AG04449 (cell line): ENCODE measurements at regions not wholly inside any gene's neighbourhood (a gene's known extent, or its start where the extent isn't known, plus 50 kb on each side); places are given as distances from the start of the nearest gene placed in this dataset.
"Not testable (repeated sequence)": the region's sequence is repeated elsewhere in the genome, so short reads cannot be mapped to it uniquely, and the experiment has no call there.

Experiments used
- CTCF ChIA-PET: fragments of 350-600 bp; formaldehyde crosslinking; extraction: SDS; loops from one replicate; lab custom pipeline; 2021; ENCODE audit warnings: antibody characterized with exemption; lab: Yijun Ruan, JAX
- POLR2A ChIA-PET: fragments of 400-600, 350-600 bp; formaldehyde crosslinking; extraction: SDS; loops from one replicate; lab custom pipeline; 2020; ENCODE audit warnings: antibody characterized with exemption, inconsistent platforms; lab: Yijun Ruan, JAX
- DNase-seq: peaks from one replicate; pipeline ENCODE4 v3.0.0-alpha.2; 2010; ENCODE audit warnings: low read depth, low spot score
- H3K4me3 ChIP-seq: 2 replicates; pipeline ENCODE4 v1.5.1; 2011; ENCODE audit warnings: low read depth, mild to moderate bottlenecking, control low read depth, low read length
- CTCF ChIP-seq: IDR thresholded peaks from one replicate; pipeline ENCODE4 v1.5.1; 2011; ENCODE audit warnings: mild to moderate bottlenecking, moderate library complexity, low read length, control low read depth, inconsistent platforms; ENCODE audit not compliant: insufficient read depth; ENCODE audit errors: missing control alignments

- DNase-seq = no peak
- POLR2A ChIA-PET = no interaction called here
- TF ChIP-seq CTCF = no peak
- CTCF ChIA-PET = interaction anchor here (1.6 kb wide), 1 partner anchor 168 kb away, joined by 3 read pairs; no protein-coding TSS in a partner anchor
- no peak overlapping the region for H3K4me3 ChIP-seq
Measured at GRCh38 chr9:94182532-94182931, 76.6 kb upstream of the ZNF169 start.

- no peak for DNase-seq
- H3K4me3 ChIP-seq = no peak overlapping the region
- CTCF ChIA-PET = interaction anchor here (0.8 kb wide), 2 partner anchors 30 to 119 kb away, joined by 3 read pairs; no protein-coding TSS in a partner anchor
- TF ChIP-seq CTCF = no peak
- POLR2A ChIA-PET = no interaction called here
Measured at GRCh38 chr9:94183240-94183999, 75.7 kb upstream of the ZNF169 start.

DNA sequence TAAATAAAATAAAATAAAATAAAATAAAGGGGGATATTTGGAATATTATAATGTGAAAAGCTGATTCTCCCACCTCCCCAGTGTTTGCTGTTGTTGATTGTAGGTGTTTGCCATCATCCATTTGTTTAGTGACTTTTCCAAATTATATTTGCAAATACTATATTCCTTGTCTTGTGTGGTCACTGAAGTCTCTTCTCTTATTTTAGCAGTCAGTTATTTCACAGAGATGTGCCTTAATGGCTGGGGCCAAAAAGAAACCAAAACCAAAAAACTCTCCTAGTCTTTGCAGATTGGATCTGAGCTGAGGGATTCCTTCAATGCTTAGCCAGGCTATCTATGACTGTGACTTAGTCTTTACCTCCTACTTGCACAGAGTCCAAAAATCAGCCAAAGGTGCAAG, 70.9 kb upstream of the ZNF169 start:
- CTCF ChIA-PET = interaction anchor here (1.7 to 3.4 kb wide), 2 partner anchors 123 to 173 kb away, joined by 5 to 12 read pairs; no protein-coding TSS in a partner anchor
- no peak for TF ChIP-seq CTCF
- POLR2A ChIA-PET = no interaction called here
- DNase-seq = no peak
- H3K4me3 ChIP-seq = no peak overlapping the region

GRCh38 chr9:94191706-94192105, 67.4 kb upstream of the ZNF169 start:
- H3K4me3 ChIP-seq, CTCF ChIA-PET, POLR2A ChIA-PET, DNase-seq: not testable (repeated sequence)

- H3K4me3 ChIP-seq = no peak overlapping the region
- CTCF ChIA-PET = interaction anchor here (1.1 kb wide), 1 partner anchor 185 kb away, joined by 3 read pairs; no protein-coding TSS in a partner anchor
- TF ChIP-seq CTCF = no peak
- no peak for DNase-seq
- POLR2A ChIA-PET = no interaction called here
Measured at GRCh38 chr9:94198414-94198813, 60.7 kb upstream of the ZNF169 start.

DNA sequence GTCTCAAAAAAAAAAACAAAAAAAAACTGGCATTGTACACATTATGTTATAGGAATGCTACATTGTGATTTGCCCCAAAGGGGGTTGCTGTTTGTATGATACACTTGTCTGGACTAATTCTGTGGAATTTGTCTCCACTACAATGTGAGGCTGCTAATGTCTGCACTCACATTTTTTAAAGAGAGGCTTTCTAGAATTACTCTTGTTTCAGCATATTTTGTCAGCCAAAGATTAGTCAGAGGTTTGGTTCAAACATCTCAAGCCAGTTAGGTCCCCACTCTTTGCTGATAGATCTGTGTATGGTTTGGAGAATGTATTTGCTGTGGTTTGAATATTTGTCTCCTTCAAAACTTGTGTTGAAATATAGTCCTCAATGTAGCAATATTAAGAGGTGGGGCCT, 59.3 kb upstream of the ZNF169 start:
- POLR2A ChIA-PET = no interaction called here
- CTCF ChIA-PET = interaction anchor here (1.0 to 1.9 kb wide), 2 partner anchors 13 to 186 kb away, joined by 5 to 7 read pairs; no protein-coding TSS in a partner anchor
- no peak for DNase-seq
- H3K4me3 ChIP-seq = no peak overlapping the region
- TF ChIP-seq CTCF = no peak
